ENCODE measurements at regions not wholly inside any gene's neighbourhood (a gene's known extent, or its start where the extent isn't known, plus 50 kb on each side); places are given as distances from the start of the nearest gene placed in this dataset.

DNA sequence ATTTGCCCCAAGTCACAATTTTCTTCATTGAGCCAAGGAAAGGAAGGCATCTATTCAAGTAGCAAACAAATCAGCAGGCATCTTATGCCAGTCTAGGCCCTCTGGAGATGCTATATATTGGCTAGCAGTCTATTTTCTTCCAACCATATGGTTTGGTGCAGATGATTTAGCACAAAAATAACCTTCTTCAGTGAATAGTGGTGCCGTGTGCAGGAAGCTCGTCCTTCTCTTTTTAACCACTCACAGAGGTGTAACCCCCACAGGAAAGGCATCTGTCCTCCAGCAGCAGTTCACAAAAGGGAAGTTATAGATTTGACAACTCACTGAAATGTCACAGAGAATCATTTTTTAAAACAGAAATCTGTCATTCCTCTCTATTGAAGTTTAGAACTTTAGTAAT lies 445.7 kb upstream of the SYT1 start:
- no peaks in the 10 kb centered on the region for H3K9me3 Mint-ChIP-seq
- H3K27ac Mint-ChIP-seq: no peak overlapping the region
- no peaks in the 10 kb centered on the region for H3K27me3 Mint-ChIP-seq
- no peaks in the 10 kb centered on the region for H3K36me3 Mint-ChIP-seq
- no peak overlapping the region for H3K4me3 Mint-ChIP-seq
- H3K4me1 Mint-ChIP-seq (ENCODE audit: unreplicated experiment): peaks cover 6% of the 10 kb centered on the region
- DNase-seq (ENCODE audit: extremely low spot score, unreplicated experiment): no peak
- TF ChIP-seq, protein P1, sequence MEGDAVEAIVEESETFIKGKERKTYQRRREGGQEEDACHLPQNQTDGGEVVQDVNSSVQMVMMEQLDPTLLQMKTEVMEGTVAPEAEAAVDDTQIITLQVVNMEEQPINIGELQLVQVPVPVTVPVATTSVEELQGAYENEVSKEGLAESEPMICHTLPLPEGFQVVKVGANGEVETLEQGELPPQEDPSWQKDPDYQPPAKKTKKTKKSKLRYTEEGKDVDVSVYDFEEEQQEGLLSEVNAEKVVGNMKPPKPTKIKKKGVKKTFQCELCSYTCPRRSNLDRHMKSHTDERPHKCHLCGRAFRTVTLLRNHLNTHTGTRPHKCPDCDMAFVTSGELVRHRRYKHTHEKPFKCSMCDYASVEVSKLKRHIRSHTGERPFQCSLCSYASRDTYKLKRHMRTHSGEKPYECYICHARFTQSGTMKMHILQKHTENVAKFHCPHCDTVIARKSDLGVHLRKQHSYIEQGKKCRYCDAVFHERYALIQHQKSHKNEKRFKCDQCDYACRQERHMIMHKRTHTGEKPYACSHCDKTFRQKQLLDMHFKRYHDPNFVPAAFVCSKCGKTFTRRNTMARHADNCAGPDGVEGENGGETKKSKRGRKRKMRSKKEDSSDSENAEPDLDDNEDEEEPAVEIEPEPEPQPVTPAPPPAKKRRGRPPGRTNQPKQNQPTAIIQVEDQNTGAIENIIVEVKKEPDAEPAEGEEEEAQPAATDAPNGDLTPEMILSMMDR (conservative IDR thresholded peaks at IDR 0.05): no peak

DNA sequence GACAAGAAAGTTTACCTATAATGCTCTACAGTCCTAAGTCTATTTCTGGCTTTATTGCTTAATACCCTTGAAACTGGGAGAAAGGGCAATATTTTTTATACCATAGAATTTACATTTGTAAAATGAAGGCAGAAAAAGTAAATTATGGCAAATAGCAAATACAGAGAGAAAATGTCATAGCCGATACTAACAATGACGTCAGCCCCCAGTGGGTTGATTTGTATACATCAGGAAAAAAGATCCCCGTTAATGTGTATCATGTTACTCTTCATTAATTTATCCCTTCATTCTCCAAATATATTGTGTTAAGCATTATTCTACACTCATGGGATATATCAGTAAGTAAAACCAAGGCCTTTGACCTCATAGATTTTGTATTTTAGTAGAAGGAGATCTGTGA lies 445.1 kb upstream of the SYT1 start:
- no peak overlapping the region for H3K4me3 Mint-ChIP-seq
- H3K9me3 Mint-ChIP-seq: no peaks in the 10 kb centered on the region
- peaks cover 6% of the 10 kb centered on the region for H3K4me1 Mint-ChIP-seq (ENCODE audit: unreplicated experiment)
- no peak for DNase-seq (ENCODE audit: extremely low spot score, unreplicated experiment)
- no peak overlapping the region for H3K27ac Mint-ChIP-seq
- H3K36me3 Mint-ChIP-seq: no peaks in the 10 kb centered on the region
- H3K27me3 Mint-ChIP-seq: no peaks in the 10 kb centered on the region
- TF ChIP-seq, protein P1 (conservative IDR thresholded peaks at IDR 0.05): no peak

DNA sequence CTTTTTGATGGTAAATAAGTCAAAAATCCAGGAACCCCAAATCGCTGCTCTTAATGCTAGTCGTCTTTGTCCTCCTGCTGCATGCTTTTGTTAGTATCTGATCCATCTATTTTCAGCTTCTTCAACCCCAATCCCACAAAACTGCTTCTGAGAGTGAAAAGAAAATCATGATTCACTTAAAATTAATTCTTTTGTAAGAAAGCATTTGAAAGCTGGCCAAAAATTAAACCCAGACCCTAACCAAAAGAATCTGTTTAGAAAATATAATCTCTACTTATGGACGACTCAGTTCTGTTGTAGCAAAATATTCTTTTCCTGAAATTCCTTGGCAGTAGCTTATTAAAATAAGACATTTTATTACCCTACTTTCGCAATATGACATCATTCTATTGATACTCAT lies 443.6 kb upstream of the SYT1 start:
- TF ChIP-seq, protein P1 (conservative IDR thresholded peaks at IDR 0.05): no peak
- Mint-ChIP-seq H3K27me3 (no peaks in the 10 kb centered on the region), H3K4me1 (ENCODE audit: unreplicated experiment) (peaks cover 6% of the 10 kb centered on the region), H3K27ac (no peak overlapping the region), H3K36me3 (no peaks in the 10 kb centered on the region), H3K4me3 (no peak overlapping the region), H3K9me3 (no peaks in the 10 kb centered on the region)
- DNase-seq (ENCODE audit: extremely low spot score, unreplicated experiment): no peak

DNA sequence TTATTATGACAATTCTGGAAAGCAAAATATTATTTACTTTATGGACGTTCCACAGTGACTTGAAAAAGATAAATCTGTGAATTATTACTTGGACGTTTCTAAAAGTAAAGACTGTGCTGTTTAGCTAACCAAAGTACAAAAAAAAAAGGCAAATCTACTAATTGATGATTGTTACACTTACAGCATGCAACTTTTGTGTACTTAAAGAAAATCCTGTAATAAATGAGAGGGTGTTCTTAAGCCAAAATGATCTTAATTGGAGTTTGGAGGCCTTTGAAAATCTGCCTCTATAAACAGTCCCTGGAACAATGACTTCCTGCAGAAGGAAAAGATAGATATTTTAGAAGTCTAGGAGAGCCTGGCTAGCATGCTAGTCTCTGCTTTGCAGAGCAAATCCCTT lies 434.0 kb upstream of the SYT1 start:
- Mint-ChIP-seq H3K4me3 (no peak overlapping the region), H3K36me3 (no peaks in the 10 kb centered on the region), H3K27me3 (no peaks in the 10 kb centered on the region), H3K4me1 (ENCODE audit: unreplicated experiment) (peaks cover 5% of the 10 kb centered on the region), H3K27ac (no peak overlapping the region), H3K9me3 (peaks cover 13% of the 10 kb centered on the region)
- TF ChIP-seq, protein P1 (conservative IDR thresholded peaks at IDR 0.05): no peak
- DNase-seq (ENCODE audit: extremely low spot score, unreplicated experiment): no peak

DNA sequence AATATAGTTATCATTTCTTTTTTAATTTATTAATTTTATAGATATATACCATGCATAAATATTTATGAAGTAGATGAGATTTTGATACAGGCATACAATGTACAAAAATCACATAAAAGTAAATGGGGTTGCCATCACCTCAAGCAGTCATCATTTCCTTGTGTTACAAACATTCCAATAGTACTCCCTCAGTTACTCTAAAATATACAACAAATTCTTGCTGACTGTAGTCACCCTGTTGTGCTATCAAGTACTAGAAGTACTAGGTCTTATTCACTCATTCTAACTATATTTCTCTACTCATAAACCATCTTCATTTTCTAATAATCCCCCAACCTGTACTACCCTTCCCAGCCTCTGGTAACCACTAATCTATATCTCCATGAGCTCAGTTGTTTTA lies 432.6 kb upstream of the SYT1 start:
- TF ChIP-seq, protein P1 (conservative IDR thresholded peaks at IDR 0.05): no peak
- no peaks in the 10 kb centered on the region for H3K27me3 Mint-ChIP-seq
- no peak for DNase-seq (ENCODE audit: extremely low spot score, unreplicated experiment)

DNA sequence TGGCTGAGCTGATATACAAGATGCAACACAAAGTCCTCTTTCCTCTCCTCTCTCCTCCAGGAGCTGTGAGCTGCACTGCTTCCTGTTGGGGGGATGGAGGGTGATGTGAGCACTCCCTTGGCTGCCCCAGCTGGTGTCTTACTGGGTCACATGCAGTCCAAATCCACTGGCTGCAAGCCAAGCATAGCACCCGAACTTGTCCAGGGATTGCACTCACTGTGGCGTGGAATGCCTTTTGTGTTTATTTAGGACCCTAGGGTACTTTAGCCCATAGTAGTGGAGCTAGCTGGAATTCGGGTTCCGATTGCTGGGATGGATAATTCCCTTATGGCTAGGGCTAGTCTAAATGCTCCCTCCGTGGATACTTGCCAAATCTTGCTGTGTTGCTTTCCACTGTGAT lies 424.9 kb upstream of the SYT1 start:
- Mint-ChIP-seq H3K9me3 (peaks cover 17% of the 10 kb centered on the region), H3K4me1 (ENCODE audit: unreplicated experiment) (no peaks in the 10 kb centered on the region), H3K36me3 (no peaks in the 10 kb centered on the region), H3K27ac (no peak overlapping the region), H3K4me3 (no peak overlapping the region), H3K27me3 (no peaks in the 10 kb centered on the region)
- TF ChIP-seq, protein P1 (conservative IDR thresholded peaks at IDR 0.05): no peak
- no peak for DNase-seq (ENCODE audit: extremely low spot score, unreplicated experiment)

More for the DNA sequence above, 432.6 kb upstream of the SYT1 start:
- Mint-ChIP-seq H3K4me3 (no peak overlapping the region), H3K27ac (no peak overlapping the region), H3K9me3 (peaks cover 13% of the 10 kb centered on the region), H3K36me3 (no peaks in the 10 kb centered on the region), H3K4me1 (ENCODE audit: unreplicated experiment) (peaks cover 2% of the 10 kb centered on the region)

Data from type B pancreatic cell (in vitro differentiated cells).